Activated CD8-positive, alpha-beta memory T cell treated with anti-CD3 and anti-CD28 coated beads, Interleukin-2, amount 50 U/mL, for 1 hour (primary cell): ENCODE measurements at regions not wholly inside any gene's neighbourhood (a gene's known extent, or its start where the extent isn't known, plus 50 kb on each side); places are given as distances from the start of the nearest gene placed in this dataset.

Experiments used
- DNase-seq: peaks from one replicate; pipeline ENCODE4 v3.0.0-alpha.2; 2020; ENCODE audit errors: extremely low read depth

DNA sequence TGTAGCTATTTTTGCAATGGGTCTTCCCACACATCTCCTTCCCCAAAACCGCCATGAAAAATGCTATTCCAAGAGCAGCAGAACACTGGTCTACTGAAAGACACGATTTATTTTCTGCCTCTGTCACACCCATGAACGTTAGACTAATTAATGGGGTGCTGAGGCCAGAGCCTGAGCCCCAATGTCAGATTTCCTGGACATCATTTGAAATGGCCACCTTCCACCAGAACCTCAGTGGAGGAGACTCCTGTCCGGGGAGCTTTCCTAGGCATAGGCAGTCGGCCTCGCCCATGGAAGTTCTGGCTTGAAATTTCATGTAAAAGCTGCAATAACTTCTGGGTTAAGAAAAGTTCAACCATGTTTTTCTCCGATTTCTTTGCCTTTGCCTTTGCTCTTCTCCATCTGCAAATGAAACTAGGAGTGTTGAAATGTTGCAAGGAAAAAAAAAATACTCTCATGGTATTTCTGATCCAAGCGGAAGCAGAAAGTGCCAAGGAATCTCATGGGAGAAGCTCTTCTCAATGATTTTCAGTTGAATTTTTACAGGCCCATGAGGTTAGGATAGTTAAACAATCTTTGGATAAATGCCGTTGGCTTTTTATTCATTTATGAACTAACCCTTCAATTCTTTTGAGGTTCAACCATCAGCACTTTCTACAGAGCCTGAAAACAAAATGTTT, 570.8 kb upstream of the MGMT start:
- no peak for DNase-seq

DNA sequence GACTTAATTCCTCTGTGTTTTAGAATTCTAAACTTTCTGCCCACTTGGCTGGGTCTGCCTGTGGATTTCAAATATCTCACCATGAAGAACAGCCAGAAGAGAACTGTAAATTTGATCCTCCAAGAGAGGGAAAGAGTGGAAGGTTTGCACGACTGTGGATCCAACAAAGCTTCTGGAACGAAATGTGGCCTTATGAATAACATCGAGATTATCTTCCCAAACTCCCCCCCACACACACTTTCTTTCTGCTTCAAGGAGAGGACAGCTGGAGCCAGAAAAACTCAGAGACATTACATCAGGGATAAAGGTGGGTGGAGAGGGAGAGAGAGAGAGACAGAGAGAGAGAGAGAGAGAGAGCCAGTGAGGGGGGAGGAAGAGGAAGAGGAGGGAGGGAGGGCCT, 570.1 kb upstream of the MGMT start:
- DNase-seq, result no peak

- no peak for DNase-seq
These were observed 569.5 kb upstream of the MGMT start for GRCh38 chr10:128897401-128898129.

GRCh38 chr10:128898133-128898915, 568.7 kb upstream of the MGMT start:
- DNase-seq, result no peak

DNA sequence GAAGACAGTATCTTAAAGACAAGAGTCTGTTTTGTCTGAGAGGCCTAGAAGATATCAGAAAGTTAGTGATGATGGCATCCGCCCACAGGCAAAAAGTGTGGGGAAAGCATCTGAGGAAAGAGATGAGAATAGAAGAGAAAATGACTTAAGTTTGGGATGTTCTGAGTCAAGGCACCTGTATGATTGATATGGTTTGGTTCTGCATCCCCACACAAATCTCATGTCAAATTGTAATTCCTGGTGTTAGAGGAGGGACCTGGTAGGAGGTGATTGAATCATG, 568.2 kb upstream of the MGMT start:
- no peak for DNase-seq

GRCh38 chr10:128900456-128900855, 566.6 kb upstream of the MGMT start:
- no peak for DNase-seq

DNA sequence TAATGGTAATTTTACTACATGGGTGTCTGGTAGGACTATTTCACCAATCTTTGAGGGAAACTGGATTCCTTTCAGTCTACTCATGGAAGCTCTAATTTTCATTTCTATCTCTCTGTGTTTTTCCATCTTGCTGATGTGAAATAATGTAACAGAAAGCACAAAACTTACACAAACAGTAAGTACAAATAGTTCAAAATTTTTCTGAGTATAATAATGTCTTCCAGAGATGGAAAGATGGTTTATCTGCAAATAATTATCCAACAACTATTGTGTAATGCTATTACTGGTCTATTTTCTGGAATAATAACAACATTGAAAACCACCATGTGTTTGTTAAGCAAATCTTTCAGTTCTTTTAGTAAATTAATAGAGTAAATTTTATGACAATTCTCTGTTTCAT, 565.8 kb upstream of the MGMT start:
- no peak for DNase-seq

GRCh38 chr10:128902031-128902710, 564.9 kb upstream of the MGMT start:
- DNase-seq, result no peak

- DNase-seq, result no peak
These were observed 559.7 kb upstream of the MGMT start for GRCh38 chr10:128907155-128907941.

DNA sequence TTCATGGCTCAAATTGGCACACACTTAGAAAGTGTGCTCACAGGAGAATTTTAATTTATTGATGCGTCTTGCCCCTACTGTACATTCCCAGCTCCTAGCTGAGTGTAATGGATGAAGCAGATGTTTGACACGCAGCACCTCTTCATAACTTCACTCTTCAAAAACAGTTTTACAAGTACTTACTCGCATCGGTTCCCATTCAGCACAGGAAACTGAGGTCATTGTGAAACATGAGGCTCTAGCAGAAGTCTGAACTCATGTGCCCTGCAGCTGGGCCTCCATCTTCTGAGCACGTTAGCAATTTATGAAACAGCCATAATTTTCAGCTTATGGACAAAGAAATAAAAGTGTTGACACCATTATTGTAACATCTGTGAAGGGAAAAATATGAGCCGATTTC, 558.9 kb upstream of the MGMT start:
- DNase-seq, result no peak

- no peak for DNase-seq
These were observed 558.5 kb upstream of the MGMT start for GRCh38 chr10:128908499-128908898.

DNA sequence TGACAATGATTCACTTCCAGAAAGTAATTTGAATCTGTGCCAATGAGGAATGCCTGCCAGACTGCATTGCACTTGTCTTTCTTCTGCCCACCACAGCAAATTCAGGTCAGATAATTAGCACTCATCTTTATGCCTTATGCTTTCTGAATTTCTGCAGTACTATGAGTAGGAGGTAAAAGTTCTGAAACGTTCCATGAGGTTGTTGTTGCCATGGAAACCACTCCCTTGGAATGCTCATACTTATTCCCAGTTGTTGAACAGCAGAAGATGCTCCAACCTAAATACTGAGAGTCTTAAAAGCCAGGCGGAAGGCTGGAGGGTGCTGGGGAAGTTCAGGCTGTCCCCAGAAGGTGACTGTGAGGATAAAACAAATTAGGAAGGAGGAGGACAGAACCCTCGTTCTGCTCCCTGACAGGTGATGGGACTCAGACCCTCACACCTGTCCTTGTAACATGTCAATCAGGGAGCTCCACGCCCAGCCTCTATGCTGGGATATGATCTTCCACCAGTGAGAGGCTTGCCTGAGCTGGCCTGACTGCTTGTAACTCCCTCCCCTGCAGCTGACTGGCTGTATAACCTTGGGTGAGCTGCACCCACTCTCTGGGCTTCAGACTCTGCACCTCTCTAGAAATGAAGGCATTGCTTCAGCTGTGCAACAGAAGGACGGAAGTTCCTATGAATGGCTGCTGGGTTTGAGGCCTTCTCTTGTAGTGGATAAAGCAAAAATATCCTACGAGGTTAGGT, 554.3 kb upstream of the MGMT start:
- DNase-seq, result no peak

- no peak for DNase-seq
These were observed 552.4 kb upstream of the MGMT start for GRCh38 chr10:128914681-128915080.

DNA sequence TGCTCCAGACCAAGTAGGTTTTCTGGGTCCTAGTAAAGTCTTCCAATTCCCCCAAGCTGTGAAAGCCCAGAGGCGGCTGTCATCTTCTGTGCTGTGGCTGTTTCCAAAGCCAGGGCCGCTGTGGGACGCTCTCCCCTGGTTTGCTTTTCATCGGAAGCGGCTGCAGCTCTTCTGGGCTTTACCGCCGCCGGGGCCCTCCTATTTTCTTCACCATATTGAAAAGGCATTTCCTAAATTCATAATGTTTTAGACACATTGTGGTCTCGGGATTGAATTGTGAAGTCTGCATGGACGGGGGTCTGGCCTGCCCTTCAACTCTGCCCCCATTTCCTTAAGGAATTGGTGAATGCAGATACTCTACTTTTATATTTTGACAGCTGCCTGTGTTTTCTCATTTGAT, 551.4 kb upstream of the MGMT start:
- DNase-seq, result no peak

DNA sequence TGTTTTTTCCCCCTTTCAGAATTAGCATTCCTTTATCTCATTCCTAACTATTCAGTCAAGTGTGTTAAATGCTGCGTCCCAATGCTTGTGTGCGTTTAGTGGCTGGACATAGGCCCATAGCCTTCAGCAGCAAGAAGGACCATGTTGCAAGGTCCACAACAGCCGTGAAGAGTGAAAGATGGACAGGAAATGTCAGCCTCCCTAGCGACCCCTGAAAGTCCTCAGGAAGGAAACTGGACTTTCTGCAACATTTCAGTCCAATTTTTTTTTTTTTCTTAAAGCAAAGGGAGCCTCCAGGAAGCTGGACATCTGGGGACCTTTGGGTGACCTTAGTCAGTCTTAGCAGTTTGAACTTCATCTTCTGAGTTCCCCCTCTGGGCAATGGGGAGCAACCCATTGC, 550.7 kb upstream of the MGMT start:
- no peak for DNase-seq

DNA sequence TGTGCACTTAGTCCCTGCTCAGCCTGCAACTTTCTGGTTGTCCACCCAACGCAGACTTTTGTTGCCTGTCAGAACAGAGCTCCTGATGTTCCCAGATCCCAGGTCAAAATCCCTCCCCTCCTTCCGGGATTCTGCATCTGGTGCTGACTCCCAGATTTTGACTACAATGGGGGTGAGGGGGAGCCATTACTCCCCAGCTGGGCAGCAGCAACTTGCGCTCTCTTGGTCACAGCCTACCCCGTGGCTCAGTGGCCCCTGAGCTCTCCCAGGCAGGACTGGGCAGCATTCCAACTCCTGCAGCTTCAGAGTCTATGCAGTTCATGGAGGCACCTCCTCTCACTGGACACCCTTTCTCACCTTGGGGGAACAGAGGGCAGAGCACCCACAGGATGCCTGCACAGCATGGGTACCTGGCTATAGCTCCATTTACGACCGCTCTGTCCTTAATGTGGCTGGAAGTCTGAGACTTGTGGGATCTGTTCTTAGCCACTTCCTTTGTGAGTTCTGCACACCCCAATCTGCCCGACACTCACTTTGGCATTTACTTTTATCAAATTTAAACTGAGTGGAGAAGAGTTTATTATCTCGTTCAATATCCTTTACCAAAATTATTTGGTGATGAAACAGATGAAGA, 545.5 kb upstream of the MGMT start:
- no peak for DNase-seq

DNA sequence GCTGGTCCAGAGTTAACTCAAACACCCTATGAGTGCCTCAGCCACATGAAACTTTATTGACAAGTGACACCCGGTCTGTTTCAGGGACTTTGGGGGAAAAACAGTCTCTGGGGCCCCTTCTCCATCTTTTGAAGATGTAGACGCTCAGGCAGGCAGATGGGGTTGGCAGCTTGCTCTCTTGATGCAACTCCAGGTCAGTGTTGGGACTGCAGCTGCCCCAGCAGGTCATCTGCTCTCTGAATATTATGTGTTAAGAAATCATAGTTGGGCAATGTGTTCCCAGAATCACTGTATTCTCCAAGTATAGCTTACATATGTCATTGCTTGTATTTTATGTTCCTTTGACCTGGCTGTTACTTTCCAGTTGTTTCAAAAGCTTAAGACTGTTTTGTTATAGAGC, 544.9 kb upstream of the MGMT start:
- DNase-seq, result no peak

DNA sequence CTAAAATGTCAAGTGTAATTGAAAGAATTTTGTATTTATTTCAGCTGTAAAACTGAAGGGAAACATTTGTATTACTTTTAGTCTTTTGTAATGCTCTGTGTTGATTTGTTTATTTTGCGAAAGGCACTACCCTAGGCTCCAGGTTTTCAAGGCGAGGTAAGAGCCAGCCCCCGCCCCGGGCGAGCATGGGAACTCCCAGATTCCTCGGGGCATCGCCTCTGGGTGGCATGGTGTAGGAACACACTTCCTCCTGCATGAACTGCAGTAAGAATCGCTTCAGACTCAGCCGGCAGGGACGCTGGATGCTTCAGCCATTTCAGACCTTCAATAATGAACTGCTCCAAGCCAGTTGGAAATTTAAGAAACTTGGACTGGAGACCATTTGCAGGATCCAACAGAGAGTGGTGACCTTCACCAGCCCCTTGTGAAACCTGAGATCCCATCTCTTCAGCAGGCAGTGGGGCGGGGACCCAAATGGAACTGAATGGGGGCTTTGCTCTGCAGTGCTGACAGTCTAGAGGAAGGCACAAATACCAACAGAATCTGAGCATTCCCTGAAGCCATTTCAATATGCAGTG, 544.3 kb upstream of the MGMT start:
- DNase-seq, result no peak

DNA sequence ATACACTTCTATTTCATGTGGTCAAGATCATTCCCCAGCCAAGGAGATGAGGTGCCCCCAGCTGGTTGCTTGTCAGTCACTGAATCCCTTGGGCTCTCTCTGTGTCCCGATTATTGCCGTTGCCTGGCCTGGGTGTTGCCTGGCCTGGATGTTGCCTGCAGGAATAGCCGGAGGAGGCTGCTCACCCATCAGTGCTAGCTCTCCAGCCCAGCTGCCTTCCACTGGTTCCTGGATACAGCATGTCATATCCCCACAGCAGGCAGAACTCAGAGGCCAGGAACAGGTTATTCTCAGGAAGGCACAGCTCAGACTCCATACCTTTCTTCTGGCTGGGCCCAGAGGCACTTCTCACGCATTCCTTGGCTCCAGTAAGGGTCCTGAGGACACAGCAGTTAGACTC, 542.1 kb upstream of the MGMT start:
- DNase-seq, result no peak

DNA sequence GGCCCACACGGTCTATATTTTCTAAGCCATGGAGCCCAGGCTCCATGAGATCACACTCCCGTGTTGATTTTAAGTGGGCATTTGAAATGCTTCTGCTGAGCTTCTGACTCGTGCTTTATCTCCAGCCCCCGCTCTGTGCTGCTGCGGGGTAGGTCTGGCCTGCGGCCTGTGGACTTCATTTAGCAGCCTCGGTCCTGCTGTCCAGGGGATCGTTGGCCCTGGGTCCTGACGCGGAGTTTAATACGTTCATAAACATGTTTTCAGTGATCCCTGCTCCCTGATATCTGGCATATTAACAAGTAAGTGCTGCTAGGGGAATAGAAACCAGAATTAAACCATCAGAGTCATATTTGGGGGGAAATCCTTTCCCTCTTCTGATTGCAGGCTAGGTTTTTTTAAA, 540.3 kb upstream of the MGMT start:
- no peak for DNase-seq
